Epithelial cell of proximal tubule (primary cell): ENCODE measurements at regions not wholly inside any gene's neighbourhood (a gene's known extent, or its start where the extent isn't known, plus 50 kb on each side); places are given as distances from the start of the nearest gene placed in this dataset.

ENCODE experiments used
- DNase-seq: peaks from one replicate; pipeline ENCODE4 v3.0.0-alpha.2; 2011; ENCODE audit warnings: low read depth
- H3K4me3 ChIP-seq: 2 replicates; pipeline ENCODE4 v1.5.1; 2011; ENCODE audit warnings: low read depth, mild to moderate bottlenecking, low read length
- CTCF ChIP-seq: conservative IDR thresholded peaks from 2 replicates; pipeline ENCODE4 v1.5.1; 2012; ENCODE audit warnings: low read depth, mild to moderate bottlenecking, low read length

GRCh38 chr2:54048117-54048785 is 67.2 kb upstream of the ACYP2 start:
- DNase-seq = no peak
- no peak overlapping the region for H3K4me3 ChIP-seq
- TF ChIP-seq CTCF = no peak

GRCh38 chr2:54047658-54048057 is 67.8 kb upstream of the ACYP2 start:
- DNase-seq = no peak

DNA sequence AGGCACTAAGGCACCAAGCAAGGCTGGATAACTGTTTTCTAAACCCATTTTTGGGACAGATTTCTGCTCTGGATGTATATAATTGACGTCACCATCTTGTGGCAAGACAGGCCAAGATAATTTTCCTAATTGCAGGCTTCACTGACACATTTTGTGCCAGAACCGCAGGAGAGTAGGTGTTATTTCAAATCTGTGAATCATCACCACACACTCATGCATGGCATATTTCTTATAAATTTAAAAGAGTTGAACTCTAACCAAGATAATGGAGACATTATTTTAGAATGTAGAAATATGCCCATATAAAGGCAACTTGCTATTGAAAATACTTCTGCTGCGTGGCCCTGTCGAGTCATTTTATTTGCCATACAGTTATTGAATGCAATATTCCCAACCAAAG is 68.3 kb upstream of the ACYP2 start:
- no peak overlapping the region for H3K4me3 ChIP-seq
- TF ChIP-seq CTCF = no peak
- DNase-seq = no peak

More at GRCh38 chr2:54047658-54048057, 67.8 kb upstream of the ACYP2 start:
- TF ChIP-seq CTCF = no peak
- no peak overlapping the region for H3K4me3 ChIP-seq

DNA sequence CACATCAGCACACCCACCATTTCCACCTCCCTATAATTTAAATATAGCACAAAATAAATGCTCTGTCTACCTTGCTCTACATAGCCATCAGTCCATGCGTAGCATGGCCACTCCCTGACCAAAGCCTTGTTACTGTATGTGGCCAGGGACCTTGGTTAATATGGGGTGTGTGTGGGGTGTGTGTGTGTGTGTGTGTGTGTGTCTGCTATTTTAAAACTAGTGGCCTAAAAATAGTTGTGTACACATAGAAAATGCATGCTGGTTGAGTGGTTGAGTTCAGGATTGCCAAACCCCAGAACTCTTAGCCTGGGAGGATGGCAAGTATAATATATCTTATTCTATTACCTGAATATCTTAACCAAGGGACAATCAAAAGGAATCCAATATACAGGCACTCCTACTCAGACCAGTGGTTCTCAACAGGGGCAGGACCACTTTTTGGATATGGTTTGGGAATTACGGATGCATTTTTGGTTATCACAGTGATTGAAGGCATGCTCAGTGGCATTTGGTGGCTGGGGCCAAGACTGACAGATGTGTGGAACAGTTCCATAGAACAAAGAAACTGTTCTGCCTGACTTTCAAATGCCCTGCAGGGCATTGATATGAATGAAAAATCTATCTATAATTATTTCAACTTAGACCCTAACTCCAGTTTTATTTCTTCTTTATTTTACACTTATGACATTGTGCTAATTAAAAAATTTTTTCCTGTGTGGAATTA is 72.3 kb upstream of the PSME4 start:
- DNase-seq = no peak
- no peak overlapping the region for H3K4me3 ChIP-seq
- TF ChIP-seq CTCF = no peak

GRCh38 chr2:54042341-54042740 is 71.5 kb upstream of the PSME4 start:
- no peak for TF ChIP-seq CTCF
- DNase-seq = no peak
- H3K4me3 ChIP-seq = no peak overlapping the region

- no peak overlapping the region for H3K4me3 ChIP-seq
- DNase-seq = no peak
- TF ChIP-seq CTCF = no peak
Measured at GRCh38 chr2:54041135-54041534, 70.3 kb upstream of the PSME4 start.

GRCh38 chr2:54040685-54041084 is 69.9 kb upstream of the PSME4 start:
- H3K4me3 ChIP-seq = no peak overlapping the region
- DNase-seq = no peak
- TF ChIP-seq CTCF = no peak
